DND-41 (cell line): ENCODE measurements at regions not wholly inside any gene's neighbourhood (a gene's known extent, or its start where the extent isn't known, plus 50 kb on each side); places are given as distances from the start of the nearest gene placed in this dataset.

Experiments
- ATAC-seq: fragments of 200-7000 bp; cut with Tn5 transposase; 3 replicates; pipeline ENCODE4 v1.9.1; 2021; ENCODE audit warnings: low read depth; ENCODE audit not compliant: insufficient read depth
- DNase-seq: peaks from one replicate; pipeline ENCODE4 v3.0.0-alpha.2; 2020
- H2AFZ ChIP-seq: 2 replicates; pipeline ENCODE4 v1.6.0; 2012; ENCODE audit warnings: low read depth, low read length
- H3K27ac ChIP-seq: 2 replicates; pipeline ENCODE4 v1.5.1; 2012; ENCODE audit warnings: low read length, inconsistent platforms
- H3K27me3 ChIP-seq: fragments of 200-600 bp; sonication (generic); 2 replicates; pipeline ENCODE4 v1.6.0; 2012; ENCODE audit warnings: low read length, mild to moderate bottlenecking, inconsistent platforms; ENCODE audit not compliant: insufficient read depth, poor library complexity
- H3K36me3 ChIP-seq: 2 replicates; pipeline ENCODE4 v1.5.1; 2012; ENCODE audit warnings: low read length, inconsistent platforms; ENCODE audit not compliant: insufficient read depth
- H3K4me1 ChIP-seq: 2 replicates; pipeline ENCODE4 v1.5.1; 2012; ENCODE audit warnings: mild to moderate bottlenecking, low read length; ENCODE audit not compliant: insufficient read depth
- H3K4me2 ChIP-seq: 2 replicates; pipeline ENCODE4 v1.6.0; 2012; ENCODE audit warnings: mild to moderate bottlenecking, moderate library complexity, low read length, inconsistent platforms; ENCODE audit not compliant: insufficient read depth
- H3K4me3 ChIP-seq, 2 experiments: fragments of 200-600 bp in 1 of 2; shearing (Covaris generic) in 1 of 2; 2 replicates each; pipeline ENCODE4 v1.5.1; 2012 to 2016; ENCODE audit warnings: inconsistent platforms in 2 of 2, low read length in 2 of 2, mild to moderate bottlenecking in 2 of 2, low read depth in 1 of 2, moderate library complexity in 1 of 2
- H3K79me2 ChIP-seq: 2 replicates; pipeline ENCODE4 v1.6.0; 2012; ENCODE audit warnings: low read length, inconsistent platforms; ENCODE audit not compliant: insufficient read depth
- H3K9ac ChIP-seq: 2 replicates; pipeline ENCODE4 v1.6.0; 2012; ENCODE audit warnings: low read depth, mild to moderate bottlenecking, inconsistent platforms, low read length, moderate library complexity
- H3K9me3 ChIP-seq: 2 replicates; pipeline ENCODE4 v1.5.1; 2012; ENCODE audit warnings: low read length, moderate library complexity, mild to moderate bottlenecking, inconsistent platforms; ENCODE audit not compliant: insufficient read depth, severe bottlenecking
- H4K20me1 ChIP-seq: 2 replicates; pipeline ENCODE4 v1.6.0; 2012; ENCODE audit warnings: low read length; ENCODE audit not compliant: insufficient read depth
- CTCF ChIP-seq: IDR thresholded peaks from 2 replicates; pipeline ENCODE4 v1.5.1; 2012; ENCODE audit warnings: borderline replicate concordance, low read length, moderate library complexity, mild to moderate bottlenecking; ENCODE audit not compliant: poor library complexity, severe bottlenecking; ENCODE audit errors: extremely low read depth
- EZH2 ChIP-seq: IDR thresholded peaks from 3 replicates; pipeline ENCODE4 v1.6.1; 2012; ENCODE audit warnings: borderline replicate concordance, low read depth, mild to moderate bottlenecking, moderate library complexity, low read length, inconsistent platforms; ENCODE audit not compliant: severe bottlenecking

DNA sequence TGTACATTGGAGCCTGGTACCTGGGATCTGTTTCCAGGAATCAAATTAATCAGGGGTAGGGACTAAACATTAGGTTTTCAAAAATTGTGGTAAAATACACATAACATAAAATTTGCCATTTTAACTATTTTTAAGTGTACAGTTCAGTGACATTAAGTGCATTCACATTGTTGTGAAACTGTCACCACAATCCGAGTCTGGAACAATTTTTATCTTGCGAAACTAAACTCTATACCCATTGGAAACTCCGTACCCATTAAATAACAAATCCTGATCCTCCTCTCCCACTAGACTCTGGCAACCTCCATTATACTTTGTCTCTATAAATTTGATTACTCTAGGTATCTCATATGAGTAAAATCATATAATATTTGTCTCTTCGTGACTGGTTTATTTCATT is 486.2 kb downstream of the GADD45G start:
- Histone ChIP-seq H3K9me3 (no peaks in the 10 kb centered on the region), H3K27ac (no peak overlapping the region), H3K36me3 (no peaks in the 10 kb centered on the region), H3K4me2 (no peak overlapping the region), H3K79me2 (no peaks in the 10 kb centered on the region), H3K27me3 (peaks cover 6% of the 10 kb centered on the region), H3K9ac (no peak overlapping the region), H3K4me3 (no peak overlapping the region), H4K20me1 (no peaks in the 10 kb centered on the region), H2AFZ (no peak overlapping the region), H3K4me1 (peaks cover 15% of the 10 kb centered on the region)
- ATAC-seq = no peak
- no peak for TF ChIP-seq EZH2
- no peak for TF ChIP-seq CTCF
- no peak for DNase-seq

GRCh38 chr9:90092508-90092907 is 487.7 kb downstream of the GADD45G start:
- no peaks in the 10 kb centered on the region for H3K9me3 ChIP-seq
- ATAC-seq = peak; percentile 91
- TF ChIP-seq EZH2 = no peak
- no peak for TF ChIP-seq CTCF

DNA sequence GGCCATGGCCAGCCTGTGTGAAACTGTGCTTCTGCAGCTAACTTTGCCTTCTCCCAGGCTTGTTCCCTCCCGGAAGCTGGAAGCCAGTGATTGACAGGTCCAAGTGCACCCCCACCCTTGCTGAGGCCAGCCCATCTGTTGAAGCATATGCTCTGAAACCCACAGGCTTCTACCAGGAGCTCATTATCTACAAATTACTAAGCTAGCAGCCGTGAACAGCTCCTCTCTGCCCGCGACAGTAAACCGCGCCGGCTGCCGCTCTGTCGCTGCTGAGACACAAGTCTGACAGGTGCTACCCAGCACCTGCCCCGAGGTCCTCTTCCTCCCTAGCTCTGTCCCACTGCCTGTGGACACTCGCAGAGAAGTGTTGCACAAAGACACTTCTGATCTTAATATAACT is 490.9 kb downstream of the GADD45G start:
- ATAC-seq = peak; percentile 70
- H2AFZ ChIP-seq = no peak overlapping the region
- H3K9me3 ChIP-seq = no peaks in the 10 kb centered on the region
- no peak overlapping the region for H3K4me2 ChIP-seq
- no peak overlapping the region for H3K9ac ChIP-seq
- H3K27ac ChIP-seq = no peak overlapping the region
- no peak overlapping the region for H3K4me3 ChIP-seq
- H3K36me3 ChIP-seq = no peaks in the 10 kb centered on the region
- no peaks in the 10 kb centered on the region for H4K20me1 ChIP-seq
- H3K79me2 ChIP-seq = no peaks in the 10 kb centered on the region
- DNase-seq = peak; percentile 61
- TF ChIP-seq EZH2 = no peak
- TF ChIP-seq CTCF = no peak
- H3K4me1 ChIP-seq = peaks cover 15% of the 10 kb centered on the region
- peaks cover 3% of the 10 kb centered on the region for H3K27me3 ChIP-seq

More at GRCh38 chr9:90092508-90092907, 487.7 kb downstream of the GADD45G start:
- H3K9ac ChIP-seq = no peak overlapping the region
- H3K27me3 ChIP-seq = peaks cover 6% of the 10 kb centered on the region
- H3K4me1 ChIP-seq = peaks cover 15% of the 10 kb centered on the region
- no peak overlapping the region for H3K27ac ChIP-seq
- H3K36me3 ChIP-seq = no peaks in the 10 kb centered on the region
- no peaks in the 10 kb centered on the region for H4K20me1 ChIP-seq
- no peak overlapping the region for H2AFZ ChIP-seq
- no peak overlapping the region for H3K4me3 ChIP-seq
- no peak overlapping the region for H3K4me2 ChIP-seq
- peak; percentile 73 for DNase-seq
- H3K79me2 ChIP-seq = no peaks in the 10 kb centered on the region

- Histone ChIP-seq H2AFZ (no peak overlapping the region), H3K36me3 (no peaks in the 10 kb centered on the region), H3K4me1 (peaks cover 13% of the 10 kb centered on the region), H4K20me1 (no peaks in the 10 kb centered on the region), H3K27ac (no peak overlapping the region), H3K9ac (no peak overlapping the region), H3K9me3 (no peaks in the 10 kb centered on the region), H3K4me2 (no peak overlapping the region), H3K27me3 (peaks cover 3% of the 10 kb centered on the region), H3K79me2 (no peaks in the 10 kb centered on the region), H3K4me3 (no peak overlapping the region)
- no peak for TF ChIP-seq CTCF
- DNase-seq (no peak), ATAC-seq (no peak)
These were observed 492.4 kb downstream of the GADD45G start for GRCh38 chr9:90097237-90097636.
